Kidney (tissue), 13 donors: ENCODE measurements at regions not wholly inside any gene's neighbourhood (a gene's known extent, or its start where the extent isn't known, plus 50 kb on each side); places are given as distances from the start of the nearest gene placed in this dataset.

ENCODE experiments used
- DNase-seq, 5 donors: peaks; one replicate each; pipeline ENCODE4 v3.0.0-alpha.2; 2013 to 2020
- FAIRE-seq: peaks from 2 replicates; lab custom pipeline; 2012; peaks lifted over from hg19 to GRCh38; lab: Jason Lieb, UNC
- H3K27ac ChIP-seq, 2 donors: one replicate each; pipeline ENCODE4 v1.7.0; 2013; ENCODE audit warnings: low read depth in 2 of 2, low read length in 2 of 2, inconsistent platforms in 1 of 2
- H3K27me3 ChIP-seq: one replicate; pipeline ENCODE4 v1.7.1; 2013; ENCODE audit warnings: low read length, inconsistent platforms; ENCODE audit not compliant: control insufficient read depth, insufficient read depth
- H3K36me3 ChIP-seq, 3 donors: one replicate each; pipeline versions ENCODE4 v1.7.0 to v1.7.1; 2013; ENCODE audit warnings: low read length in 3 of 3, control low read depth in 1 of 3, inconsistent platforms in 1 of 3; ENCODE audit not compliant: insufficient read depth in 3 of 3, control insufficient read depth in 2 of 3
- H3K4me1 ChIP-seq, 3 donors: one replicate each; pipeline versions ENCODE4 v1.7.0 to v1.7.1; 2013; ENCODE audit warnings: low read length in 3 of 3, inconsistent platforms in 1 of 3, low read depth in 1 of 3; ENCODE audit not compliant: control insufficient read depth in 2 of 3, insufficient read depth in 2 of 3
- H3K4me3 ChIP-seq, 3 donors: one replicate each; pipeline versions ENCODE4 v1.7.0 to v1.8.1; 2013; ENCODE audit warnings: low read length in 3 of 3, control low read depth in 1 of 3, inconsistent platforms in 1 of 3
- H3K9ac ChIP-seq, 3 donors: one replicate each; pipeline versions ENCODE4 v1.7.0 to v1.7.1; 2013; ENCODE audit warnings: low read length in 3 of 3, control low read depth in 1 of 3, inconsistent platforms in 1 of 3
- H3K9me3 ChIP-seq, 3 donors: one replicate each; pipeline versions ENCODE4 v1.7.0 to v1.7.1; 2013; ENCODE audit warnings: low read length in 3 of 3, control low read depth in 1 of 3, inconsistent platforms in 1 of 3; ENCODE audit not compliant: control insufficient read depth in 2 of 3, insufficient read depth in 1 of 3
- intact Hi-C: fragments of 100-400 bp; cut with DNase I; formaldehyde crosslinking; loops from one replicate; pipeline ENCODE4 v1.11.1; 2022
- TF ChIP-seq, protein P1 (sequence below): IDR thresholded peaks from 3 replicates; pipeline ENCODE4 v1.5.1; 2012; ENCODE audit warnings: mild to moderate bottlenecking, moderate library complexity, borderline replicate concordance; ENCODE audit not compliant: insufficient read depth; ENCODE audit errors: extremely low read depth
- donor health status: control.
- donor health status: control.
- donor health status: control.
- donor health status: control.
- donor health status: control.
- donor health status: DM: yes; HTN: yes; CAD: no.
- donor health status: Normal renal cell carcinoma (clear cell type).

DNA sequence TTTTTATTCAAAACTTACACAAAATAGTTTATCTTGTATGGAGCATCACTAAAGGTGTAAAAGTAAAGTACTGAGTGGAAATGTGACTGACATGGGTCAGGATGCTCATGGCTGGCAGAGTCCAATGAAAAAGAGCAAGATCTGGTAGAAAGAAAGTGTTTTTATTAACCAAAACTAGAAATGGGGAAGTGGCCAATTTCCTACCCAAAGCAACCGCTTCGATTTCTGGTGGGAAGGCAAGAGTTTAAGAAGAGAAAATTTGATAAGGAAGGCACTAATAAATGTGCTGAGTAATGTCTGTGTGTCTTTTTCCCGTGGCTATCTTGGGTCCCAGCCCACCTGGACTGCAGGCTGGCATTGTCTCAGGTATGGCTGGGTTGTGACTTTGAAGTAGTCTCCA is 277.7 kb downstream of the ANKRD7 start:
- DNase-seq (no peak), FAIRE-seq (no peak)
- H3K27ac ChIP-seq = no peak overlapping the region
- no peaks in the 10 kb centered on the region for H3K4me1 ChIP-seq
- H3K9me3 ChIP-seq = no peaks in the 10 kb centered on the region
- intact Hi-C loops = no loop called here
- no peak overlapping the region for H3K4me3 ChIP-seq
- no peaks in the 10 kb centered on the region for H3K27me3 ChIP-seq
- H3K9ac ChIP-seq = no peak overlapping the region
- TF ChIP-seq, protein P1, sequence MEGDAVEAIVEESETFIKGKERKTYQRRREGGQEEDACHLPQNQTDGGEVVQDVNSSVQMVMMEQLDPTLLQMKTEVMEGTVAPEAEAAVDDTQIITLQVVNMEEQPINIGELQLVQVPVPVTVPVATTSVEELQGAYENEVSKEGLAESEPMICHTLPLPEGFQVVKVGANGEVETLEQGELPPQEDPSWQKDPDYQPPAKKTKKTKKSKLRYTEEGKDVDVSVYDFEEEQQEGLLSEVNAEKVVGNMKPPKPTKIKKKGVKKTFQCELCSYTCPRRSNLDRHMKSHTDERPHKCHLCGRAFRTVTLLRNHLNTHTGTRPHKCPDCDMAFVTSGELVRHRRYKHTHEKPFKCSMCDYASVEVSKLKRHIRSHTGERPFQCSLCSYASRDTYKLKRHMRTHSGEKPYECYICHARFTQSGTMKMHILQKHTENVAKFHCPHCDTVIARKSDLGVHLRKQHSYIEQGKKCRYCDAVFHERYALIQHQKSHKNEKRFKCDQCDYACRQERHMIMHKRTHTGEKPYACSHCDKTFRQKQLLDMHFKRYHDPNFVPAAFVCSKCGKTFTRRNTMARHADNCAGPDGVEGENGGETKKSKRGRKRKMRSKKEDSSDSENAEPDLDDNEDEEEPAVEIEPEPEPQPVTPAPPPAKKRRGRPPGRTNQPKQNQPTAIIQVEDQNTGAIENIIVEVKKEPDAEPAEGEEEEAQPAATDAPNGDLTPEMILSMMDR = no peak
- no peaks in the 10 kb centered on the region for H3K36me3 ChIP-seq

DNA sequence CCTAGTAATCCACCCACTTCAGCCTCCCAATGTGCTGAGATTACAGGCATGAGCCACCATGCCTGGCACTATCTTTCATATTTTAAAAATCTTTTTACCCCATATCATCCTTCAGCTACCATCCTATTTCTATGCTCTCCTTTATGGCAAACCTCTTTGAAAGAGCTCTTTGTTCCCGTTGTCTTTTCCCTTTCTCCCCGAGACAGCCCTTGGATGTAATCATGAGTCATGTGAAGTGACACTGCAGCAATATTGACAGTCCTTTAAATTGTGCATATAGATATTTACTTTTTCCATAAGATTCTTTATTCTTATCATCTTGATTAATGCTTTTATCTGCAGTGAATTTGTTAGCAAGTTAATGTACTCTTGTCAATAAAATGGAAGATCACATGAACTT is 286.6 kb downstream of the ANKRD7 start:
- H3K36me3 ChIP-seq = no peaks in the 10 kb centered on the region
- no peak for DNase-seq
- H3K9ac ChIP-seq = no peak overlapping the region
- H3K27me3 ChIP-seq = no peaks in the 10 kb centered on the region
- H3K4me3 ChIP-seq = no peak overlapping the region
- no peaks in the 10 kb centered on the region for H3K4me1 ChIP-seq
- FAIRE-seq = no peak
- intact Hi-C loops = no loop called here
- no peaks in the 10 kb centered on the region for H3K9me3 ChIP-seq
- TF ChIP-seq, protein P1 = no peak
- no peak overlapping the region for H3K27ac ChIP-seq

DNA sequence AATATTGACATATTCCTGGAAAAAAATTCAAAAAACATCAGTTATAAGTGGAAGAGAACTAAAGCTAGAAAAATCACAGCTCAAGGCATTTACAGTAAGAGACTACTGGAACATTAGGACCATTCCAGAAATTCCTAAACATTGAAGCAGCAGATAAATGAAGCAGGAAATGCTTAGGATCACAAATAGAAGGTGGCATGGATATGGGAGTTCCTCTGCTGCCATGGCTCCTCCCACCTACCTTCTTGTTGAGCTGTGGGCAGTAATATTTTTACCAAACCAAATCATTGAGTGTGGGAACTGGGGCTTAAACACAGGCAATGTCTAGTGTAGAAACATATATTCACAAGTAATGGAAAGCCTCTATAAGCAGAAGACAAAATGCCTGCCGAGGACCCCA is 292.8 kb downstream of the ANKRD7 start:
- TF ChIP-seq, protein P1 = no peak
- Histone ChIP-seq H3K27me3 (no peaks in the 10 kb centered on the region), H3K36me3 (no peaks in the 10 kb centered on the region), H3K4me3 (no peak overlapping the region), H3K27ac (no peak overlapping the region), H3K4me1 (no peaks in the 10 kb centered on the region), H3K9ac (no peak overlapping the region), H3K9me3 (peaks cover 0 to 2% (median 0%) of the 10 kb centered on the region in 3 donors)
- DNase-seq = no peak
- FAIRE-seq = no peak
- intact Hi-C loops = no loop called here

DNA sequence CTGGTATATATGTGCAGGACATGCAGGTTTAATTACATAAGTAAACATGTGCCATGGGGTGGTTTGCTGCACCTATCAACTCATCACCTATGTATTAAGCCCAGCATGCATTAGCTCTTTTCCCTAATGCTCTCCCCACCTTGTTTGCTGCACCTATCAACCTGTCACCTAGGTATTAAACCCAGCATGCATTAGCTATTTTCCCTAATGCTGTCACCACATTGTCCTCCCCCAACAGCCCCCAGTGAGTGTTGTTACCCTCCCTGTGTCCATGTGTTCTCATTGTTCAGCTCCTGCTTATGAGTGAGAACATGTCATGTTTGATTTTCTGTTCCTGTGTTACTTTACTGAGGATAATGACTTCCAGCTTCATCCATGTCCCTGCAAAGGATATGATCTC is 300.5 kb downstream of the ANKRD7 start:
- Histone ChIP-seq H3K36me3 (no peaks in the 10 kb centered on the region), H3K9ac (no peak overlapping the region), H3K27ac (no peak overlapping the region), H3K27me3 (no peaks in the 10 kb centered on the region), H3K4me1 (no peaks in the 10 kb centered on the region), H3K9me3 (no peaks in the 10 kb centered on the region), H3K4me3 (no peak overlapping the region)
- TF ChIP-seq, protein P1 = no peak
- FAIRE-seq (no peak), DNase-seq (no peak)
- intact Hi-C loops = no loop called here
